ENCODE measurements at regions not wholly inside any gene's neighbourhood (a gene's known extent, or its start where the extent isn't known, plus 50 kb on each side); places are given as distances from the start of the nearest gene placed in this dataset.

DNA sequence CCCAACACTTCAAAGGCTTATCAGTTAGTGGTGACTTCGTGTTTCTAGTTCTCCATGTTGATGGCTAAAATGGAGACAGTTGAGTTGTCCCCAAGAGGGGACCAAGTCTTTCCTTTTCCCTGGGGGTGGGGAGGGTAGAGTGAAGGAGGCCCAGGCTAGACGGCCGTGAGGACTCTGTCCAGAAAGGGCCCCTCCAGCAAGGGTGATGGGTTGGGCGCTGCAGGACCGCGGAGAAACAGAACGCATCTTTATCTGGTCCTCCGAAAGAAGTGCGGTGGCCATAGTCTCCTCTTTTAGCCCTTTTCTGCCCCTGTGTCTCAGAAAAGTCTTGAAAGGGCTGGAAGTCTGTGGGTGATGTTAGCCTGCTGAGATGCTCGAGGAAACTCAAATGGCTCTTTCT, 153.2 kb downstream of the GLI2 start:
- Mint-ChIP-seq H3K27me3 (no peaks in the 10 kb centered on the region), H3K4me1 (no peaks in the 10 kb centered on the region), H3K4me3 (no peak overlapping the region), H3K9me3 (no peaks in the 10 kb centered on the region), H3K36me3 (ENCODE audit: low read depth) (no peaks in the 10 kb centered on the region), H3K27ac (no peak overlapping the region)
- DNase-seq = no peak
- intact Hi-C loops (cut with micrococcal nuclease) = no loop called here

- Mint-ChIP-seq H3K9me3 (no peaks in the 10 kb centered on the region), H3K4me3 (no peak overlapping the region), H3K27ac (no peak overlapping the region), H3K36me3 (ENCODE audit: low read depth) (no peaks in the 10 kb centered on the region), H3K27me3 (no peaks in the 10 kb centered on the region), H3K4me1 (no peaks in the 10 kb centered on the region)
- DNase-seq = no peak
- intact Hi-C loops (cut with micrococcal nuclease) = no loop called here
Observed at GRCh38 chr2:120889936-120890335, 154.3 kb downstream of the GLI2 start.

- intact Hi-C loops (cut with micrococcal nuclease) = no loop called here
- H3K4me3 Mint-ChIP-seq = no peak overlapping the region
- H3K4me1 Mint-ChIP-seq = no peaks in the 10 kb centered on the region
- H3K27ac Mint-ChIP-seq = no peak overlapping the region
- no peaks in the 10 kb centered on the region for H3K9me3 Mint-ChIP-seq
- DNase-seq = no peak
- H3K27me3 Mint-ChIP-seq = no peaks in the 10 kb centered on the region
- no peaks in the 10 kb centered on the region for H3K36me3 Mint-ChIP-seq (ENCODE audit: low read depth)
Observed at GRCh38 chr2:120890566-120891360, 155.1 kb downstream of the GLI2 start.

- no peak for DNase-seq
Observed at GRCh38 chr2:120892271-120892966, 156.8 kb downstream of the GLI2 start.

DNA sequence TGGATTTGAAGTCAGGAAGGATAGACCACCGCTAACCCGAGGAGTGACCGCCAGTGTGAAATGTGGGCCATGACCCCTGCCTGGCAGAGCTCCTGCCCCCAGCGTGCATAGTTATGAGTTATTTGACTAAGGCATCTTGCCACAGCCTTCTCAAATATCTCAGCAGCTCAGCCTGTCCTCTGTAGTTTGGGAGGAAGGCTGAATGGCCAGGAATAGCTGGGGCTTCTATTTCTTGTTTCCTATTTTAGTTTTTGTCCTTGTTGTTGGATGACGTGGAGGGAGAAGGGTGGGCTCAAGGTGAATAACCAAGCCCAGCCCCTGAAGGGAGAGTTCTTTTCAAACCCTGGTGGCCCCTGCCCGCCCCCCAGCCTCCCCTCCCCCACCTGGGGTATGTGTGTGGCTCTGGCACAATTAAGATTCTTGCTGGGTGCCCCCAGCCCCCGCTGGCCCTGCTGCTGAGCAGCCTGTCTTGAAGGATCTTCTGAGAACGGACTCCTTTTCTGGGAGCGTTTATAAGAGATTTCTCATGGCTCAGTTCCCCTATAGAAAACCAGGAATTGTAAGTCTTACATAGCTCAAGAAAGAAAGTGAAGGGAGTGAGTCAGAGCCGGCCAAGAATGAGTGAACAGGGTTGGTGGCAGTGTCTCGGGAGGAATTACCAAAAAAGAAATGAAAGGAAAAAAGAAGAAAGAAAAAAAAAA, 157.4 kb downstream of the GLI2 start:
- Mint-ChIP-seq H3K4me1 (no peaks in the 10 kb centered on the region), H3K4me3 (no peak overlapping the region), H3K9me3 (no peaks in the 10 kb centered on the region), H3K27ac (no peak overlapping the region), H3K27me3 (no peaks in the 10 kb centered on the region), H3K36me3 (ENCODE audit: low read depth) (no peaks in the 10 kb centered on the region)
- intact Hi-C loops (cut with micrococcal nuclease) = no loop called here
- no peak for DNase-seq

More at GRCh38 chr2:120892271-120892966, 156.8 kb downstream of the GLI2 start:
- intact Hi-C loops (cut with micrococcal nuclease) = no loop called here
- H3K4me1 Mint-ChIP-seq = no peaks in the 10 kb centered on the region
- H3K4me3 Mint-ChIP-seq = no peak overlapping the region
- H3K36me3 Mint-ChIP-seq (ENCODE audit: low read depth) = no peaks in the 10 kb centered on the region
- no peaks in the 10 kb centered on the region for H3K9me3 Mint-ChIP-seq
- no peaks in the 10 kb centered on the region for H3K27me3 Mint-ChIP-seq
- H3K27ac Mint-ChIP-seq = no peak overlapping the region

- H3K9me3 Mint-ChIP-seq = no peaks in the 10 kb centered on the region
Observed at GRCh38 chr2:120893811-120894584, 158.3 kb downstream of the GLI2 start.

GRCh38 chr2:120894966-120895365, 159.3 kb downstream of the GLI2 start:
- intact Hi-C loops (cut with micrococcal nuclease) = no loop called here

More at GRCh38 chr2:120893811-120894584, 158.3 kb downstream of the GLI2 start:
- no peaks in the 10 kb centered on the region for H3K27me3 Mint-ChIP-seq
- no peaks in the 10 kb centered on the region for H3K4me1 Mint-ChIP-seq
- H3K27ac Mint-ChIP-seq = no peak overlapping the region
- H3K4me3 Mint-ChIP-seq = no peak overlapping the region
- intact Hi-C loops (cut with micrococcal nuclease) = no loop called here
- DNase-seq = no peak
- H3K36me3 Mint-ChIP-seq (ENCODE audit: low read depth) = no peaks in the 10 kb centered on the region

DNA sequence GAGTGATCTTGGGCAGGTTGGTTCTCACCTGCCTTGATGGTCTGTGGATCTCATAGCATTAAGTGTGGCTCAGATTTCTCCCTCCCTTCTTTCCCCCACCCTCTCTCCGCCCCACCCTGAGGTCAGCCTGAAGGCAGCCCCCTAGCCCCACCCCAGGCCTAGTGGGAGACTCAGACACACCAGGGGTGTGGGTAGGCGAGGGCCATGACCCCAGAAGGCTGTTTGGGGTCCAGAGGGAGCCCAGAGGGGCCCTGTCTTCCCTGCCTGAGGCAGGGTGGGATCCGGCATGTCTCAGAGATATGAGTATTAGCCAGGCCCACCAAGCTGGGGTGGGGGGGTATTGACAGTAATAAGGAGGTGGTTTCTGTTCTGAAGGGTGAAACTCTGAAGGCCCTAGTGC, 160.5 kb downstream of the GLI2 start:
- Mint-ChIP-seq H3K27me3 (no peaks in the 10 kb centered on the region), H3K9me3 (no peaks in the 10 kb centered on the region), H3K4me3 (no peak overlapping the region), H3K27ac (no peak overlapping the region), H3K36me3 (ENCODE audit: low read depth) (no peaks in the 10 kb centered on the region), H3K4me1 (no peaks in the 10 kb centered on the region)
- intact Hi-C loops (cut with micrococcal nuclease) = no loop called here
- no peak for DNase-seq

More at GRCh38 chr2:120894966-120895365, 159.3 kb downstream of the GLI2 start:
- Mint-ChIP-seq H3K27me3 (no peaks in the 10 kb centered on the region), H3K9me3 (no peaks in the 10 kb centered on the region), H3K27ac (no peak overlapping the region), H3K4me3 (no peak overlapping the region), H3K4me1 (no peaks in the 10 kb centered on the region), H3K36me3 (ENCODE audit: low read depth) (no peaks in the 10 kb centered on the region)
- DNase-seq = no peak

DNA sequence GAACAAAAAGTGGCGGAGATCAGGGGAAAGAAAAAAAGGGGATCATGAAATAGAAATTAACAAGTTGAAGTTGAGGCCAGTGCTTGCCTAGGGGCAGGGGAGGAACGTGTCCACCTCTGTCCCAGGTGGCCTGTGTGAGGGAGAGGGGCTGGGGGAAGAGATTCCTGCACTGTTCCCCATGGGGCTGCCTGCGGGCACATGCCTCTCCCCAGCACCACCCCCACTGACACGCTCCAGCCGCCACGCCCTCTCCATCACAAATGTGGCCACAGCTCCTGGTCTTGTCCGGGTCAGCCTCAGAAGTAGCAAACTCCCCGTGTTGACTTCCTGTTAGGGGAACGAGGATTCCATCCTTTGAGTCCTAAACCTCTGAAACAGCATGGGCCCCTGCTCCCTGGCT, 161.2 kb downstream of the GLI2 start:
- H3K27me3 Mint-ChIP-seq = peaks cover 2% of the 10 kb centered on the region
- H3K4me1 Mint-ChIP-seq = no peaks in the 10 kb centered on the region

GRCh38 chr2:120897399-120897798, 161.7 kb downstream of the GLI2 start:
- DNase-seq = no peak
- Mint-ChIP-seq H3K9me3 (no peaks in the 10 kb centered on the region), H3K27me3 (peaks cover 2% of the 10 kb centered on the region), H3K36me3 (ENCODE audit: low read depth) (no peaks in the 10 kb centered on the region), H3K4me1 (no peaks in the 10 kb centered on the region), H3K4me3 (no peak overlapping the region), H3K27ac (no peak overlapping the region)
- intact Hi-C loops (cut with micrococcal nuclease) = no loop called here

More for the DNA sequence above, 161.2 kb downstream of the GLI2 start:
- intact Hi-C loops (cut with micrococcal nuclease) = no loop called here
- Mint-ChIP-seq H3K27ac (no peak overlapping the region), H3K36me3 (ENCODE audit: low read depth) (no peaks in the 10 kb centered on the region), H3K9me3 (no peaks in the 10 kb centered on the region), H3K4me3 (no peak overlapping the region)
- no peak for DNase-seq

DNA sequence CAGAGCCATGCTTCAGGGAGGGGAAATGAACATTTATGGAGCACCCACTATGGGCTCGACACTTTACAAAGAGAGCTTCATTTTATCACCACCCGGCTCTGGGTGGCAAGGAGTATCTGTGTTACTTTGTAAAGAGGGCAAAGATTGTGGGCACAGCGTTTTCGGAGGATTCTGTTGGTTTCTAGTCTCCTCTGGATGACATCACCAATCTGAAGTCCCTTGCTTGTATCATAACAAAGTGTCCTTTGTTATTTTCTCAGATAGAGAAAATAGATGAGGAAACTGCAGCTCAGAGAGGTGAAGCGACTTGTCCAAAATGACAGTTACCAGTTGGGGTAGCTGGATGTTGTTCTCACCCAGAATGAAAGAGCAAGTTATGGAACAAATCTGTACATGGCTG, 162.8 kb downstream of the GLI2 start:
- Mint-ChIP-seq H3K27ac (no peak overlapping the region), H3K27me3 (peaks cover 2% of the 10 kb centered on the region), H3K36me3 (ENCODE audit: low read depth) (no peaks in the 10 kb centered on the region), H3K4me3 (no peak overlapping the region), H3K9me3 (no peaks in the 10 kb centered on the region), H3K4me1 (no peaks in the 10 kb centered on the region)
- no peak for DNase-seq
- intact Hi-C loops (cut with micrococcal nuclease) = no loop called here

DNA sequence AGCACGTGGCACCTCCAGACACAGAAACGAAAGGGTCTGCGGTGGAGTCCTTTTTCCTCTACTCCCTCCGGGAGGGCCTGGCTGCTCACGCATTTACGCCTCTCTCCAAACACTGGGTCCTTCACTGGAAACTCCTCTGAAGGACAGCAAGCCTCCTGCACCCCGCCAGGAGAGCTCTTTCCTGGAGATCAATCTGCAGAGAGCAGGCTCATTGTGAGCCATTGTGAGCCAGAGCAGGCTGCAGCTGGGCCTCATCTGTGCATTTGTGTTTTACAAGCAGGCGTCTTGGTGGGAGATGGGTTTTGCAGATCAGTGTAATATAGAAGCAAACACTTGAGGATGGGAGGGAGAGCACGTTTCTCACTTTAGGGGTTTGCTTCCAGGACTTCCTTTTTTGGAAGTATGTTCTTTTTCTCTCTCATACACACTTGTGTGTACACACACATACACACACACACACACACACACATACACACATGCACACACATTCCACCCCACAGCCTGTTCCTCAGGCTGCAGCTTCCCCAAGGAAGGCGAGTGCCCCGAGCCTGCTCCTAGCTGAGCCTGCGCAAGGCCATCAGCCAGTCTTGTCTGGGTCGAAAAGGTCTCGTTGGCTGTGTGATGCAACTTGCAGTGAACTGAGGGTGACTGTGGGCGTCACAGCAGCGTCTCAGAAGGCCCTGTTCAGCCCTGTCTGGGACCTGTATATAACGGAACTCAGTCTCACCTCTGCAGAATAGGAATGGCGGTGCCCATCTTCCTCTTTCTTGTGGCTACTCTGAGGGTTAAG, 163.5 kb downstream of the GLI2 start:
- Mint-ChIP-seq H3K4me3 (no peak overlapping the region), H3K4me1 (no peaks in the 10 kb centered on the region), H3K27me3 (peaks cover 2% of the 10 kb centered on the region), H3K9me3 (no peaks in the 10 kb centered on the region), H3K27ac (no peak overlapping the region), H3K36me3 (ENCODE audit: low read depth) (no peaks in the 10 kb centered on the region)
- intact Hi-C loops (cut with micrococcal nuclease) = no loop called here
- DNase-seq = no peak

- H3K9me3 Mint-ChIP-seq = no peaks in the 10 kb centered on the region
- H3K36me3 Mint-ChIP-seq (ENCODE audit: low read depth) = no peaks in the 10 kb centered on the region
- H3K4me3 Mint-ChIP-seq = no peak overlapping the region
- peaks cover 2% of the 10 kb centered on the region for H3K27me3 Mint-ChIP-seq
- H3K4me1 Mint-ChIP-seq = no peaks in the 10 kb centered on the region
- no peak overlapping the region for H3K27ac Mint-ChIP-seq
- intact Hi-C loops (cut with micrococcal nuclease) = no loop called here
- DNase-seq = no peak
Observed at GRCh38 chr2:120899771-120900170, 164.1 kb downstream of the GLI2 start.

All from activated CD4-positive, alpha-beta T cell treated with anti-CD3 and anti-CD28 coated beads, Interleukin-2, amount 10 ng/mL, durations not matched to agents 24 days and 14 days (primary cell).